K562 (cell line): ENCODE measurements at regions not wholly inside any gene's neighbourhood (a gene's known extent, or its start where the extent isn't known, plus 50 kb on each side); places are given as distances from the start of the nearest gene placed in this dataset.

Experiments used
- ATAC-seq: fragments of 200-7000 bp; cut with Tn5 transposase; 3 replicates; pipeline ENCODE4 v1.9.1; 2020; ENCODE audit warnings: moderate library complexity
- BruUV-seq: library from RNA; stranded (reverse); fragments of 400-500 nt; replicated peaks from 2 replicates; lab custom pipeline; 2021; lab: Mats Ljungman, UMichigan
- CTCF ChIA-PET: fragments of 300-600 bp; formaldehyde crosslinking; extraction: SDS; loops from one replicate; lab custom pipeline; 2021; ENCODE audit warnings: low intra/inter-chr PET ratio; lab: Yijun Ruan, JAX
- POLR2A ChIA-PET: fragments of 300-600, 350-650 bp; sonication (Branson Sonifier 250); formaldehyde crosslinking; extraction: SDS; loops from one replicate; lab custom pipeline; 2021; ENCODE audit warnings: antibody characterized with exemption, inconsistent platforms; lab: Yijun Ruan, JAX
- DNase-seq, 4 experiments: peaks; one replicate each; pipeline versions ENCODE4 v3.0.0 to v3.0.0-alpha.2; 2011 to 2018; ENCODE audit warnings: low spot score in 3 of 4, mixed read lengths in 3 of 4; ENCODE audit errors: extremely low read depth in 1 of 4
- FAIRE-seq: peaks from 2 replicates; lab custom pipeline; 2011; peaks lifted over from hg19 to GRCh38; lab: Jason Lieb, UNC
- H2AFZ ChIP-seq: 2 replicates; pipeline ENCODE4 v1.6.0; 2011; ENCODE audit warnings: low read depth, low read length, control low read depth, inconsistent platforms
- H3K27ac ChIP-seq: fragments of 200-600 bp; 3 replicates; pipeline ENCODE4 v1.8.0; 2011; ENCODE audit warnings: low read depth, mild to moderate bottlenecking, control low read depth, inconsistent platforms, low read length, moderate library complexity, mixed read lengths; ENCODE audit errors: extremely low read depth
- H3K27me3 ChIP-seq, 2 experiments: fragments of 300-600 bp in 1 of 2; 2 replicates in 1 of 2; 3 replicates in 1 of 2; pipeline versions ENCODE4 v1.6.0 to v1.8.0; 2011; ENCODE audit warnings: inconsistent platforms in 2 of 2, low read length in 2 of 2, mild to moderate bottlenecking in 1 of 2, mixed read lengths in 1 of 2, moderate library complexity in 1 of 2; ENCODE audit not compliant: control insufficient read depth in 2 of 2, insufficient read depth in 2 of 2
- H3K36me3 ChIP-seq: fragments of 300-600 bp; 3 replicates; pipeline ENCODE4 v1.8.0; 2011; ENCODE audit warnings: mild to moderate bottlenecking, low read length, inconsistent platforms; ENCODE audit not compliant: control insufficient read depth, insufficient read depth
- H3K4me1 ChIP-seq, 2 experiments: fragments of 200-600 bp in 1 of 2; replicated peaks in 1 of 2; 2 replicates in 1 of 2; 3 replicates in 1 of 2; pipeline versions ENCODE4 v1.5.1 to v1.8.0; 2011; ENCODE audit warnings: inconsistent platforms in 2 of 2, low read length in 2 of 2, mild to moderate bottlenecking in 1 of 2, mixed read lengths in 1 of 2, moderate library complexity in 1 of 2; ENCODE audit not compliant: control insufficient read depth in 2 of 2, insufficient read depth in 2 of 2
- H3K4me2 ChIP-seq: 2 replicates; pipeline ENCODE4 v1.6.1; 2011; ENCODE audit warnings: low read length, control low read depth, inconsistent platforms, mixed read lengths; ENCODE audit not compliant: insufficient read depth
- H3K4me3 ChIP-seq: fragments of 200-600 bp; sonication (generic), shearing (Covaris generic); 2 replicates; pipeline ENCODE4 v1.5.1; 2016; ENCODE audit warnings: control low read depth, inconsistent platforms
- H3K79me2 ChIP-seq: fragments of 200-600 bp; 3 replicates; pipeline ENCODE4 v1.8.0; 2011; ENCODE audit warnings: low read length, inconsistent platforms; ENCODE audit not compliant: control insufficient read depth, insufficient read depth
- H3K9ac ChIP-seq, 2 experiments: 2 replicates each; pipeline versions ENCODE4 v1.6.0 to v1.6.1; 2011; ENCODE audit warnings: low read depth in 2 of 2, low read length in 2 of 2, control low read depth in 1 of 2, inconsistent platforms in 1 of 2, mild to moderate bottlenecking in 1 of 2, mixed read lengths in 1 of 2; ENCODE audit not compliant: insufficient read depth in 1 of 2
- H3K9me1 ChIP-seq: one replicate; pipeline ENCODE4 v1.6.0; 2011; ENCODE audit warnings: inconsistent platforms, mild to moderate bottlenecking, low read length, moderate library complexity; ENCODE audit not compliant: control insufficient read depth, insufficient read depth
- H3K9me3 ChIP-seq: replicated peaks from 2 replicates; pipeline ENCODE4 v1.5.1; 2011; ENCODE audit warnings: low read depth, low read length, inconsistent platforms; ENCODE audit not compliant: control insufficient read depth, insufficient read depth
- H4K20me1 ChIP-seq: replicated peaks from 2 replicates; pipeline ENCODE4 v1.6.1; 2011; ENCODE audit warnings: low read length, inconsistent platforms, mixed read lengths; ENCODE audit not compliant: control insufficient read depth, insufficient read depth
- FOXA3 ChIP-seq, 2 experiments: fragments of 450-650 bp in 1 of 2; sonication (generic) in 1 of 2; formaldehyde crosslinking; IDR thresholded peaks in 1 of 2; conservative IDR thresholded peaks in 1 of 2; 2 replicates each; pipeline versions ENCODE4 v1.4.0 to v1.8.0; 2020 to 2022; ENCODE audit warnings: mild to moderate bottlenecking in 2 of 2, missing genetic modification reagents in 1 of 2
- GABPA ChIP-seq: fragments of 200-800 bp; sonication (Bioruptor generic); conservative IDR thresholded peaks from 2 replicates; pipeline ENCODE4 v1.6.1; 2016; ENCODE audit warnings: low read depth, missing genetic modification characterization, missing compliant biosample characterization
- MAFF ChIP-seq: IDR thresholded peaks from 2 replicates; pipeline ENCODE4 v1.6.1; 2012; ENCODE audit warnings: low read length, improper control_type of control experiment
- RBM15 ChIP-seq: fragments of 200-400 bp; formaldehyde crosslinking; IDR thresholded peaks from 2 replicates; pipeline ENCODE4 v1.6.1; 2018; ENCODE audit warnings: mild to moderate bottlenecking, low read length, moderate library complexity; ENCODE audit not compliant: insufficient read depth
- SAFB2 ChIP-seq: fragments of 200-400 bp; formaldehyde crosslinking; IDR thresholded peaks from 2 replicates; pipeline ENCODE4 v1.6.1; 2018; ENCODE audit warnings: borderline replicate concordance, low read length, low read depth, moderate library complexity; ENCODE audit not compliant: severe bottlenecking
- TCF3 ChIP-seq: sonication (generic); formaldehyde crosslinking; IDR thresholded peaks from 2 replicates; pipeline ENCODE4 v1.4.0; 2020; ENCODE audit warnings: mild to moderate bottlenecking, missing genetic modification reagents
- ZC3H8 ChIP-seq: fragments of 450-650 bp; IDR thresholded peaks from 2 replicates; pipeline ENCODE4 v1.6.1; 2017
- ZNF124 ChIP-seq: sonication (generic); formaldehyde crosslinking; IDR thresholded peaks from 2 replicates; pipeline ENCODE4 v1.8.1; 2022; ENCODE audit warnings: missing genetic modification reagents
- ZNF3 ChIP-seq: fragments of 250-450 bp; sonication (Bioruptor Pico); IDR thresholded peaks from 2 replicates; pipeline ENCODE4 v1.5.0; 2021; ENCODE audit warnings: mild to moderate bottlenecking, moderate library complexity
- ZNF384 ChIP-seq: IDR thresholded peaks from 2 replicates; pipeline ENCODE4 v1.6.1; 2012; ENCODE audit warnings: low read depth, low read length, improper control_type of control experiment
- ZNF766 ChIP-seq: fragments of 200-800 bp; sonication (Bioruptor generic); conservative IDR thresholded peaks from 2 replicates; pipeline ENCODE4 v1.6.1; 2016; ENCODE audit warnings: missing genetic modification characterization, missing compliant biosample characterization
- ZNF780A ChIP-seq: fragments of 250-450 bp; sonication (Bioruptor Pico); IDR thresholded peaks from 2 replicates; pipeline ENCODE4 v1.5.0; 2021; ENCODE audit warnings: mild to moderate bottlenecking
- WGBS: fragments of 100-300 bp; shearing (Covaris generic); methylation state at CpG from one replicate; pipeline ENCODE4 v1.1.6; 2016; ENCODE audit warnings: low coverage, mixed read lengths; ENCODE audit not compliant: insufficient coverage; ENCODE audit errors: missing lambda C conversion rate; 5-methylcytosine and 5-hydroxymethylcytosine counted together
- in situ Hi-C: fragments of 300-500 bp; cut with MboI; formaldehyde crosslinking; loops from 4 replicates; pipeline ENCODE4 v1.15.0; 2018; ENCODE audit warnings: inconsistent platforms, mixed read lengths
- intact Hi-C: fragments of 100-400 bp; cut with micrococcal nuclease; formaldehyde crosslinking; loops from 2 replicates; pipeline ENCODE4 v1.14.2; 2022
- TF ChIP-seq, protein P1 (sequence below): fragments of 450-650 bp; IDR thresholded peaks from 2 replicates; pipeline ENCODE4 v1.6.1; 2017; ENCODE audit warnings: antibody characterized with exemption, mild to moderate bottlenecking

DNA sequence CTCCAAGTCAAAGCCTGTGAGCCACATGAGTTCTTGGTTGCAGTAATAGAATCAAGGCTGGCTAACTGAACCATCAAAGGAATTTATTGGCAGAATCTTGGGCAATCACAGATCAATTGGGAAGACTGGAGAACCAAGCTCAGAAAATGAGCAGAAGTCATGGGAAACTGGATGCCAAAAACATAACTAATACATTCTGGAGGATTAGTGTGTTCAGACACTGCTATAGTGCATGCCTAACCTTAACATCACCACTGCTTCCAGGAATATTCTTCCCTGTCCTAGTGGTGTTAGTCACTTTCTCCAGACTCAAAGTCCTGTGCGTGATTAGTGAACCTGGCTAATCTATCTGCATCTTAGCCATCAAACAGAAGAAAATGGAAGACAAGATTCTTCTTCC, 843.7 kb downstream of the EFNA5 start:
- no peaks in the 10 kb centered on the region for H3K36me3 ChIP-seq
- no peaks in the 10 kb centered on the region for H3K4me1 ChIP-seq
- FAIRE-seq (no peak), ATAC-seq (no peak), DNase-seq (no peak)
- H4K20me1 ChIP-seq, result no peaks in the 10 kb centered on the region
- POLR2A ChIA-PET, result no interaction called here
- no peak overlapping the region for H3K9ac ChIP-seq
- no peaks in the 10 kb centered on the region for H3K79me2 ChIP-seq
- no TSS peak for BruUV-seq
- H3K9me1 ChIP-seq, result no peaks in the 10 kb centered on the region
- CTCF ChIA-PET, result no interaction called here
- no peak overlapping the region for H3K4me3 ChIP-seq
- no peaks in the 10 kb centered on the region for H3K9me3 ChIP-seq
- H3K27me3 ChIP-seq, result no peaks in the 10 kb centered on the region
- intact Hi-C loops (no loop called here), in situ Hi-C loops (no loop called here)
- H3K4me2 ChIP-seq, result no peak overlapping the region
- H3K27ac ChIP-seq, result no peak overlapping the region
- no peak overlapping the region for H2AFZ ChIP-seq
- 0% methylated on average over 1 of the region's 1 CpG for WGBS
- TF ChIP-seq ZNF780A (CRISPR knock-in tag) (no peak), SAFB2 (no peak), MAFF (no peak), ZNF384 (no peak), ZNF3 (no peak), GABPA (tag) (no peak), TCF3 (CRISPR knock-in tag) (no peak), RBM15 (no peak), FOXA3 (CRISPR knock-in tag; conservative IDR thresholded peaks at IDR 0.05 in 1 of 2, IDR thresholded peaks at IDR 0.05 in 1 of 2) (no peak), ZNF766 (no peak), ZC3H8 (no peak), ZNF124 (CRISPR knock-in tag) (no peak)
- TF ChIP-seq, protein P1, sequence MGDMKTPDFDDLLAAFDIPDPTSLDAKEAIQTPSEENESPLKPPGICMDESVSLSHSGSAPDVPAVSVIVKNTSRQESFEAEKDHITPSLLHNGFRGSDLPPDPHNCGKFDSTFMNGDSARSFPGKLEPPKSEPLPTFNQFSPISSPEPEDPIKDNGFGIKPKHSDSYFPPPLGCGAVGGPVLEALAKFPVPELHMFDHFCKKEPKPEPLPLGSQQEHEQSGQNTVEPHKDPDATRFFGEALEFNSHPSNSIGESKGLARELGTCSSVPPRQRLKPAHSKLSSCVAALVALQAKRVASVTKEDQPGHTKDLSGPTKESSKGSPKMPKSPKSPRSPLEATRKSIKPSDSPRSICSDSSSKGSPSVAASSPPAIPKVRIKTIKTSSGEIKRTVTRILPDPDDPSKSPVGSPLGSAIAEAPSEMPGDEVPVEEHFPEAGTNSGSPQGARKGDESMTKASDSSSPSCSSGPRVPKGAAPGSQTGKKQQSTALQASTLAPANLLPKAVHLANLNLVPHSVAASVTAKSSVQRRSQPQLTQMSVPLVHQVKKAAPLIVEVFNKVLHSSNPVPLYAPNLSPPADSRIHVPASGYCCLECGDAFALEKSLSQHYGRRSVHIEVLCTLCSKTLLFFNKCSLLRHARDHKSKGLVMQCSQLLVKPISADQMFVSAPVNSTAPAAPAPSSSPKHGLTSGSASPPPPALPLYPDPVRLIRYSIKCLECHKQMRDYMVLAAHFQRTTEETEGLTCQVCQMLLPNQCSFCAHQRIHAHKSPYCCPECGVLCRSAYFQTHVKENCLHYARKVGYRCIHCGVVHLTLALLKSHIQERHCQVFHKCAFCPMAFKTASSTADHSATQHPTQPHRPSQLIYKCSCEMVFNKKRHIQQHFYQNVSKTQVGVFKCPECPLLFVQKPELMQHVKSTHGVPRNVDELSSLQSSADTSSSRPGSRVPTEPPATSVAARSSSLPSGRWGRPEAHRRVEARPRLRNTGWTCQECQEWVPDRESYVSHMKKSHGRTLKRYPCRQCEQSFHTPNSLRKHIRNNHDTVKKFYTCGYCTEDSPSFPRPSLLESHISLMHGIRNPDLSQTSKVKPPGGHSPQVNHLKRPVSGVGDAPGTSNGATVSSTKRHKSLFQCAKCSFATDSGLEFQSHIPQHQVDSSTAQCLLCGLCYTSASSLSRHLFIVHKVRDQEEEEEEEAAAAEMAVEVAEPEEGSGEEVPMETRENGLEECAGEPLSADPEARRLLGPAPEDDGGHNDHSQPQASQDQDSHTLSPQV, result no peak
